BLaER1 treated with 17β-estradiol and CSF1 and Interleukin-3, amounts not matched to agents 10 nM and 100 nM (cell line): ENCODE measurements at regions not wholly inside any gene's neighbourhood (a gene's known extent, or its start where the extent isn't known, plus 50 kb on each side); places are given as distances from the start of the nearest gene placed in this dataset.

Experiments used
- H3K27ac ChIP-seq, 11 experiments: shearing (Covaris generic); formaldehyde crosslinking; 2 replicates each; pipeline ENCODE4 v1.8.1; 2022
- H3K27me3 ChIP-seq, 11 experiments: shearing (Covaris generic); formaldehyde crosslinking; 2 replicates each; pipeline ENCODE4 v1.8.1; 2022
- H3K36me3 ChIP-seq, 11 experiments: shearing (Covaris generic); formaldehyde crosslinking; 2 replicates each; pipeline ENCODE4 v1.8.1; 2022
- H3K4me1 ChIP-seq, 10 experiments: shearing (Covaris generic); formaldehyde crosslinking; 2 replicates each; pipeline ENCODE4 v1.8.1; 2022
- H3K4me2 ChIP-seq, 11 experiments: shearing (Covaris generic); formaldehyde crosslinking; 2 replicates each; pipeline ENCODE4 v1.8.1; 2022
- H3K4me3 ChIP-seq, 10 experiments: shearing (Covaris generic); formaldehyde crosslinking; 2 replicates each; pipeline ENCODE4 v1.8.1; 2022
- H3K9ac ChIP-seq, 11 experiments: shearing (Covaris generic); formaldehyde crosslinking; 2 replicates each; pipeline ENCODE4 v1.8.1; 2022
- H3K9me3 ChIP-seq, 11 experiments: shearing (Covaris generic); formaldehyde crosslinking; replicated peaks in 1 of 11; 2 replicates each; pipeline ENCODE4 v1.8.1; 2022
- H4K20me1 ChIP-seq, 11 experiments: shearing (Covaris generic); formaldehyde crosslinking; 2 replicates each; pipeline ENCODE4 v1.8.1; 2022
- Cebpa-rat ChIP-seq, 11 experiments: shearing (Covaris generic); IDR thresholded peaks; 2 replicates each; pipeline ENCODE4 v1.8.1; 2022

- no peak for TF ChIP-seq Cebpa-rat (IDR thresholded peaks at IDR 0.05)
- Histone ChIP-seq H4K20me1 (no peaks in the 10 kb centered on the region), H3K4me2 (no peak overlapping the region)
Observed at GRCh38 chr20:34163307-34163706, 51.3 kb upstream of the EIF2S2 start.

GRCh38 chr20:34164381-34164984 is 52.4 kb upstream of the EIF2S2 start:
- Histone ChIP-seq H3K27me3 (no peaks in the 10 kb centered on the region), H3K4me1 (peaks cover 7 to 16% (median 9%) of the 10 kb centered on the region in 10 experiments; a peak in 19 of 20 replicates), H3K4me2 (peak overlapping the region in 2 of 11 experiments; percentile 60 to 62; a peak in 2 of 22 replicates), H3K4me3 (no peak overlapping the region), H4K20me1 (no peaks in the 10 kb centered on the region), H3K36me3 (no peaks in the 10 kb centered on the region), H3K9me3 (no peaks in the 10 kb centered on the region), H3K27ac (no peak overlapping the region), H3K9ac (no peak overlapping the region)
- no peak for TF ChIP-seq Cebpa-rat (IDR thresholded peaks at IDR 0.05)

More at GRCh38 chr20:34163307-34163706, 51.3 kb upstream of the EIF2S2 start:
- Histone ChIP-seq H3K36me3 (no peaks in the 10 kb centered on the region), H3K9me3 (no peaks in the 10 kb centered on the region), H3K9ac (no peak overlapping the region), H3K4me1 (peaks cover 7 to 16% (median 9%) of the 10 kb centered on the region in 10 experiments; a peak in 19 of 20 replicates), H3K27ac (no peak overlapping the region), H3K4me3 (no peak overlapping the region), H3K27me3 (no peaks in the 10 kb centered on the region)

GRCh38 chr20:34165018-34165619 is 53.1 kb upstream of the EIF2S2 start:
- Histone ChIP-seq H3K9me3 (no peaks in the 10 kb centered on the region), H3K36me3 (no peaks in the 10 kb centered on the region), H3K27ac (no peak overlapping the region; a peak in 1 of 22 replicates), H3K4me1 (peaks cover 7 to 16% (median 9%) of the 10 kb centered on the region in 10 experiments; a peak in 19 of 20 replicates), H4K20me1 (no peaks in the 10 kb centered on the region), H3K9ac (0 out of 22 replicates have a peak overlapping the region, but pooled peaks of 1 of the 11 experiments have one; percentile 2), H3K27me3 (no peaks in the 10 kb centered on the region), H3K4me3 (no peak overlapping the region), H3K4me2 (peak overlapping the region; percentile 1 to 62 (median 25); a peak in 15 of 22 replicates)
- no peak for TF ChIP-seq Cebpa-rat (IDR thresholded peaks at IDR 0.05)

GRCh38 chr20:34171640-34172039 is 59.6 kb upstream of the EIF2S2 start:
- TF ChIP-seq Cebpa-rat (IDR thresholded peaks at IDR 0.05), result no peak
- Histone ChIP-seq H3K4me3 (no peak overlapping the region), H3K9ac (no peak overlapping the region), H4K20me1 (no peaks in the 10 kb centered on the region), H3K27me3 (no peaks in the 10 kb centered on the region), H3K36me3 (no peaks in the 10 kb centered on the region), H3K4me2 (no peak overlapping the region), H3K9me3 (no peaks in the 10 kb centered on the region), H3K4me1 (peaks cover 0 to 17% (median 0%) of the 10 kb centered on the region in 10 experiments; a peak in 6 of 20 replicates), H3K27ac (no peak overlapping the region)

GRCh38 chr20:34172926-34173325 is 60.9 kb upstream of the EIF2S2 start:
- TF ChIP-seq Cebpa-rat (IDR thresholded peaks at IDR 0.05), result no peak
- H3K9me3 ChIP-seq, result no peaks in the 10 kb centered on the region

GRCh38 chr20:34175079-34175478 is 63.0 kb upstream of the EIF2S2 start:
- H4K20me1 ChIP-seq, result no peaks in the 10 kb centered on the region
- no peak overlapping the region for H3K4me2 ChIP-seq
- H3K27ac ChIP-seq, result no peak overlapping the region
- no peak overlapping the region for H3K9ac ChIP-seq
- H3K36me3 ChIP-seq, result no peaks in the 10 kb centered on the region
- peaks cover 0 to 17% (median 0%) of the 10 kb centered on the region in 10 experiments; a peak in 6 of 20 replicates for H3K4me1 ChIP-seq
- no peak for TF ChIP-seq Cebpa-rat (IDR thresholded peaks at IDR 0.05)
- no peaks in the 10 kb centered on the region for H3K27me3 ChIP-seq
- H3K4me3 ChIP-seq, result no peak overlapping the region
- no peaks in the 10 kb centered on the region for H3K9me3 ChIP-seq

More at GRCh38 chr20:34172926-34173325, 60.9 kb upstream of the EIF2S2 start:
- peaks cover 0 to 17% (median 0%) of the 10 kb centered on the region in 10 experiments; a peak in 6 of 20 replicates for H3K4me1 ChIP-seq
- no peak overlapping the region for H3K9ac ChIP-seq
- no peaks in the 10 kb centered on the region for H3K27me3 ChIP-seq
- H3K4me3 ChIP-seq, result no peak overlapping the region
- H4K20me1 ChIP-seq, result no peaks in the 10 kb centered on the region
- H3K27ac ChIP-seq, result no peak overlapping the region
- no peak overlapping the region for H3K4me2 ChIP-seq
- H3K36me3 ChIP-seq, result no peaks in the 10 kb centered on the region

- Histone ChIP-seq H4K20me1 (no peaks in the 10 kb centered on the region), H3K9ac (no peak overlapping the region), H3K4me2 (peak overlapping the region in 3 of 11 experiments; percentile 28 to 62 (median 51); a peak in 6 of 22 replicates), H3K9me3 (no peaks in the 10 kb centered on the region), H3K27ac (peak overlapping the region in 2 of 11 experiments; percentile 8 to 18; a peak in 2 of 22 replicates), H3K4me1 (peaks cover 0 to 17% (median 0%) of the 10 kb centered on the region in 10 experiments; a peak in 6 of 20 replicates), H3K27me3 (no peaks in the 10 kb centered on the region), H3K36me3 (no peaks in the 10 kb centered on the region), H3K4me3 (no peak overlapping the region)
- no peak for TF ChIP-seq Cebpa-rat (IDR thresholded peaks at IDR 0.05)
Observed at GRCh38 chr20:34175879-34176278, 63.8 kb upstream of the EIF2S2 start.

- Histone ChIP-seq H4K20me1 (no peaks in the 10 kb centered on the region), H3K9me3 (no peaks in the 10 kb centered on the region), H3K4me2 (no peak overlapping the region), H3K36me3 (no peaks in the 10 kb centered on the region), H3K27me3 (no peaks in the 10 kb centered on the region), H3K9ac (no peak overlapping the region), H3K4me3 (no peak overlapping the region), H3K27ac (no peak overlapping the region), H3K4me1 (peaks cover 0 to 17% (median 0%) of the 10 kb centered on the region in 10 experiments; a peak in 6 of 20 replicates)
- no peak for TF ChIP-seq Cebpa-rat (IDR thresholded peaks at IDR 0.05)
Observed at GRCh38 chr20:34177052-34177451, 64.2 kb upstream of the ASIP start.

GRCh38 chr20:34179637-34180360 is 61.4 kb upstream of the ASIP start:
- Histone ChIP-seq H3K4me3 (no peak overlapping the region), H3K4me2 (no peak overlapping the region), H3K9ac (no peak overlapping the region), H4K20me1 (no peaks in the 10 kb centered on the region), H3K9me3 (no peaks in the 10 kb centered on the region), H3K36me3 (no peaks in the 10 kb centered on the region), H3K27me3 (no peaks in the 10 kb centered on the region), H3K27ac (no peak overlapping the region), H3K4me1 (peaks cover 0 to 17% (median 0%) of the 10 kb centered on the region in 10 experiments; a peak in 6 of 20 replicates)
- no peak for TF ChIP-seq Cebpa-rat (IDR thresholded peaks at IDR 0.05)
